ENCODE measurements at regions not wholly inside any gene's neighbourhood (a gene's known extent, or its start where the extent isn't known, plus 50 kb on each side); places are given as distances from the start of the nearest gene placed in this dataset.

DNA sequence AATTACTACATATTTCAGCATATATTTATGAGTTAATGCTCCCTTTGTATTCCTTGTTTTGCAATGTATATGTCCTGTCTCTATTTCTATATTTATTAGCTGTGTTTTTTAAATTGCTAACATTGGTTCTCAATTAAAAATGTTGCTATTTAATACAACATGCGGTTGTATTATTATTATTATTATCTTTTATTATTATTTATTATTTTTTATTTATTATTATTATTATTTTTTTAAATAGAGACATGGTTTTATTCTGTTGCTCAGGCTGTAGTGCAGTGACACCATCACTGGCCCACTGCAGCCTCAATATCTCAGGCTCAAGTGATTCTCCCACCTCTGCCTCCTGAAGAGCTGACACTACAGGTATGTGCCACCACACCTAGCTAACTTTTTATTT, 1005.9 kb upstream of the ADGRL3 start:
- TF ChIP-seq, protein P1, sequence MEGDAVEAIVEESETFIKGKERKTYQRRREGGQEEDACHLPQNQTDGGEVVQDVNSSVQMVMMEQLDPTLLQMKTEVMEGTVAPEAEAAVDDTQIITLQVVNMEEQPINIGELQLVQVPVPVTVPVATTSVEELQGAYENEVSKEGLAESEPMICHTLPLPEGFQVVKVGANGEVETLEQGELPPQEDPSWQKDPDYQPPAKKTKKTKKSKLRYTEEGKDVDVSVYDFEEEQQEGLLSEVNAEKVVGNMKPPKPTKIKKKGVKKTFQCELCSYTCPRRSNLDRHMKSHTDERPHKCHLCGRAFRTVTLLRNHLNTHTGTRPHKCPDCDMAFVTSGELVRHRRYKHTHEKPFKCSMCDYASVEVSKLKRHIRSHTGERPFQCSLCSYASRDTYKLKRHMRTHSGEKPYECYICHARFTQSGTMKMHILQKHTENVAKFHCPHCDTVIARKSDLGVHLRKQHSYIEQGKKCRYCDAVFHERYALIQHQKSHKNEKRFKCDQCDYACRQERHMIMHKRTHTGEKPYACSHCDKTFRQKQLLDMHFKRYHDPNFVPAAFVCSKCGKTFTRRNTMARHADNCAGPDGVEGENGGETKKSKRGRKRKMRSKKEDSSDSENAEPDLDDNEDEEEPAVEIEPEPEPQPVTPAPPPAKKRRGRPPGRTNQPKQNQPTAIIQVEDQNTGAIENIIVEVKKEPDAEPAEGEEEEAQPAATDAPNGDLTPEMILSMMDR (conservative IDR thresholded peaks at IDR 0.05; ENCODE audit: low read length), result no peak
- TF ChIP-seq EZH2phosphoT487 (IDR thresholded peaks at IDR 0.05; ENCODE audit: borderline replicate concordance), result no peak
